PFSK-1 (cell line): ENCODE measurements at regions not wholly inside any gene's neighbourhood (a gene's known extent, or its start where the extent isn't known, plus 50 kb on each side); places are given as distances from the start of the nearest gene placed in this dataset.

ENCODE experiments used
- FOXP2 ChIP-seq: optimal IDR thresholded peaks from 2 replicates; pipeline ENCODE3; 2011; ENCODE audit warnings: borderline replicate concordance, control low read depth, inconsistent platforms; ENCODE audit not compliant: insufficient read depth; ENCODE audit errors: extremely low read length, extremely low read depth
- POLR2AphosphoS5 ChIP-seq: IDR thresholded peaks from 2 replicates; pipeline ENCODE4 v1.6.1; 2012; ENCODE audit warnings: low read depth, mild to moderate bottlenecking, control low read depth, low read length, moderate library complexity
- REST ChIP-seq, 2 experiments: IDR thresholded peaks; 2 replicates each; pipeline versions ENCODE4 v1.6.1 to v1.8.0; 2011 to 2012; ENCODE audit warnings: low read depth in 2 of 2, low read length in 2 of 2, control low read depth in 1 of 2, inconsistent platforms in 1 of 2, mild to moderate bottlenecking in 1 of 2, moderate library complexity in 1 of 2; ENCODE audit not compliant: insufficient read depth in 1 of 2
- SIN3A ChIP-seq: IDR thresholded peaks from 2 replicates; pipeline ENCODE4 v1.6.1; 2012; ENCODE audit warnings: mild to moderate bottlenecking, low read length, moderate library complexity, borderline replicate concordance; ENCODE audit not compliant: insufficient read depth
- TAF1 ChIP-seq: IDR thresholded peaks from 2 replicates; pipeline ENCODE4 v1.6.1; 2012; ENCODE audit warnings: low read length, control low read depth, borderline replicate concordance; ENCODE audit not compliant: insufficient read depth

DNA sequence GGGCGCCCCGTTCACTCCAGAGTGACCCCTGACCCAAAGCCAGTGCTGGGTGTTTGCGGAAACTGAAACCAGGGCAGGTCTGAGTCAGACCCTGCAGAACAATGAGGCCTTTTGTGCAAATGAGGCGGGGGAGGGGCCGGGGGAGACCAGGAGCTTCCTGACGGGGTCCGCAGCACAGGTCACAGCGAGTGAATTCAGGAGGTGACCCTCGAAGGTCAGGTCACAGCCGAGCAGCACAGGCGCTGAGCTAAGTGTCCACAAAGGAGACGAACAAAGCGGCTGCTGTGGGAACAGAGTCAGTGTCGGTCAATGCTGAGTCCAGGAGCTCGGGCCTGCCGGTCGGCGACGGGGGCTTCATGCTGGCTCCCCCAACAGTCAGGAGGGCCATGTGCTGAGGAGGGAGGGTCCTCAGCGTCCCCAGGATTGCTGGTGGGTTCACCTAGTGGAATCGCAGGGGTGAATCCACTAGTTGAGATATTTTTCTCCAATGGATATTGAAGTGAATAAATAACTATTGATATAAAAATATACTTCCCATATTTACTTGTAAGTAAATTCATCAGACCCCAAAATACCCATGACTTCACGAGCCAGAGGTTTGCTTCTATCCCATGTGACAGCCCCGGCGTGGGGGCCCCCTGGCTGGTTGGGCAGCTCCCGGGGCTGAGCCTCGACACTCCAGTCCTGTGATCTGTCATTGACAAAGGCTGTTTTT, 188.4 kb upstream of the SULF2 start:
- no peak for TF ChIP-seq TAF1
- TF ChIP-seq FOXP2 = no peak
- no peak for TF ChIP-seq SIN3A
- no peak for TF ChIP-seq POLR2AphosphoS5
- no peak for TF ChIP-seq REST (IDR thresholded peaks at IDR 0.05; ENCODE audit: insufficient read depth in 1 of 2, low read depth in 2 of 2, low read length in 2 of 2)

GRCh38 chr20:47972916-47973309, 187.6 kb upstream of the SULF2 start:
- TF ChIP-seq TAF1 = no peak
- no peak for TF ChIP-seq FOXP2
- TF ChIP-seq REST (IDR thresholded peaks at IDR 0.05; ENCODE audit: insufficient read depth in 1 of 2, low read depth in 2 of 2, low read length in 2 of 2) = no peak
- no peak for TF ChIP-seq POLR2AphosphoS5

DNA sequence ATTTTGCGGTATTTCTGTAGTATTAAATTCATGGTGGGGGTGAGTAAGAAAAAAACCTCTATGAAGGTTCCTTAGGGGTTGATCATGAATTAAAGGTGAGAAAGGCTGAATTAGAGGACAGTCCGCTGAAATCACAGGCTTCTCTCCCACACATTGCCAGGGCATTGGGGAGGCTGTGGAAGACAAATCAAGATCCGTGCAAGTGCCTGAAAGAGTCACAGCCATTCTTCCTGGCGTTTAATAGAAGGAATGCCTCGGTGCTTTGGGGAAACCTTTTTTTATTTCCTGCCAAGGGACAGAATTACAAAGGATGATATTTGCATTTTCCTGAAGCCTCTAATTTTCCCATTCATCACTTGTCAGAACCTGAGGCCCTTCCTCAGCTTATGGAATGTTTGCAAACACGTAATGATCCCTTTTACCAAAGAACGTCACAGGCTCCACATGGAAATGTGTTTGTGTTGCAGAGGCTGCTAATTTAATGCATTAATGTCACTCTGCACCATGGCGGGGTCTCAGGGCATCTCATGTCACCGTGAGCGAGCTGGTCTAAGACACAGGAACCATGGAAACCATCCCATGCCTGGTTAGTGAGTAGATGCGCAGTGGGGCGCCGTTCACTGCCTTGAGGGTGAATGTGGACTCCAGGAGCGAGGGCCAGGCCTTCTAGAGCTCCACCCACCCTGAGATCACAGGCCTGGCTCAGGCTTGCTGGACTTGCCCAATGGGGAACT, 185.9 kb upstream of the SULF2 start:
- TF ChIP-seq POLR2AphosphoS5 (no peak), FOXP2 (no peak), REST (IDR thresholded peaks at IDR 0.05; ENCODE audit: insufficient read depth in 1 of 2, low read depth in 2 of 2, low read length in 2 of 2) (no peak), SIN3A (no peak), TAF1 (no peak)

DNA sequence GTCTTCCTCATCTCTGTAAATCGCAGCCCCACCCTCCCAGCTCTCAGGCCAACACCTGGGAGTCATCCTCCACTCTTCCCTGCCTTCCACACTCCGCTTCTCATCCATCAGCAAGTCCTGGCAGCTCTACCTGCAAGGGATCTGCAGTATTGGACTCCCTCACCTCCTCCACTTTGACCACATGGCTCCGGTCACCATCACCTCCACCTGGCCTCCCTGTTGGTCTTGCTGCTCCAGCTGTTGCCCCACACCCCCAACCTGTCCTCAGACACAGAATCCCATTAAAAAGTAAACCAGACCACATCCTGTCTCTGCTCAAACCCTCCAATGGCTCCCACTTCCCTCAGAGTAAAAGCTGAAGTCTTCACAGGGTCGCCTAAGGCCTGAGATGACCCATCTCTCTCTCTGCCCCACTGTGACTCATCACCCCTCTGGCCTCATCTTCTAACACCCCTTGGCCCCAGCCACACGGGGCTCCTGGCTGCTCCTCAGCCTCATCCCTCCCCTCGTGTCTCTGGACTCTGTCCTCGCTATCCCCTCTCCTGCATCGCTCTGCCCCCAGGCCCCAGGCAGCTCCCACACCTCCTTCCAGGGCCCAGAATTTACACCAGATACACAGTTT, 185.1 kb upstream of the SULF2 start:
- no peak for TF ChIP-seq FOXP2
- no peak for TF ChIP-seq TAF1
- TF ChIP-seq SIN3A = no peak
- no peak for TF ChIP-seq POLR2AphosphoS5
- TF ChIP-seq REST (IDR thresholded peaks at IDR 0.05; ENCODE audit: insufficient read depth in 1 of 2, low read depth in 2 of 2, low read length in 2 of 2) = no peak
